GM06990 (cell line): ENCODE measurements at regions not wholly inside any gene's neighbourhood (a gene's known extent, or its start where the extent isn't known, plus 50 kb on each side); places are given as distances from the start of the nearest gene placed in this dataset.
A peak's percentile ranks its signal among the peaks of the same experiment; 100 is the strongest.

Experiments used
- DNase-seq: peaks from one replicate; pipeline ENCODE4 v3.0.0-alpha.2; 2011; ENCODE audit not compliant: insufficient read length; ENCODE audit errors: extremely low read depth
- H3K27me3 ChIP-seq: replicated peaks from 2 replicates; pipeline ENCODE4 v1.6.0; 2011; ENCODE audit warnings: low read length; ENCODE audit not compliant: control insufficient read depth, insufficient read depth
- H3K36me3 ChIP-seq: 2 replicates; pipeline ENCODE4 v1.5.1; 2011; ENCODE audit warnings: low read length; ENCODE audit not compliant: control insufficient read depth, insufficient read depth
- H3K4me3 ChIP-seq: replicated peaks from 2 replicates; pipeline ENCODE4 v1.5.1; 2011; ENCODE audit warnings: low read depth, mild to moderate bottlenecking, control low read depth, low read length
- CTCF ChIP-seq: IDR thresholded peaks from 2 replicates; pipeline ENCODE4 v1.5.1; 2011; ENCODE audit warnings: low read length, control low read depth, mild to moderate bottlenecking, inconsistent platforms; ENCODE audit not compliant: insufficient read depth, poor library complexity, severe bottlenecking

GRCh38 chr4:98210281-98210680, 50.9 kb upstream of the RAP1GDS1 start:
- Histone ChIP-seq H3K36me3 (no peaks in the 10 kb centered on the region), H3K4me3 (no peak overlapping the region), H3K27me3 (no peaks in the 10 kb centered on the region)
- DNase-seq, result no peak
- TF ChIP-seq CTCF, result no peak

- DNase-seq, result no peak
- no peak overlapping the region for H3K4me3 ChIP-seq
- no peaks in the 10 kb centered on the region for H3K27me3 ChIP-seq
- H3K36me3 ChIP-seq, result no peaks in the 10 kb centered on the region
- TF ChIP-seq CTCF, result no peak
Observed at GRCh38 chr4:98209111-98209510, 52.1 kb upstream of the RAP1GDS1 start.

GRCh38 chr4:98204236-98204553, 57.0 kb upstream of the RAP1GDS1 start:
- H3K4me3 ChIP-seq, result no peak overlapping the region
- no peaks in the 10 kb centered on the region for H3K27me3 ChIP-seq
- TF ChIP-seq CTCF, result no peak
- DNase-seq, result peak; percentile 41
- H3K36me3 ChIP-seq, result no peaks in the 10 kb centered on the region

DNA sequence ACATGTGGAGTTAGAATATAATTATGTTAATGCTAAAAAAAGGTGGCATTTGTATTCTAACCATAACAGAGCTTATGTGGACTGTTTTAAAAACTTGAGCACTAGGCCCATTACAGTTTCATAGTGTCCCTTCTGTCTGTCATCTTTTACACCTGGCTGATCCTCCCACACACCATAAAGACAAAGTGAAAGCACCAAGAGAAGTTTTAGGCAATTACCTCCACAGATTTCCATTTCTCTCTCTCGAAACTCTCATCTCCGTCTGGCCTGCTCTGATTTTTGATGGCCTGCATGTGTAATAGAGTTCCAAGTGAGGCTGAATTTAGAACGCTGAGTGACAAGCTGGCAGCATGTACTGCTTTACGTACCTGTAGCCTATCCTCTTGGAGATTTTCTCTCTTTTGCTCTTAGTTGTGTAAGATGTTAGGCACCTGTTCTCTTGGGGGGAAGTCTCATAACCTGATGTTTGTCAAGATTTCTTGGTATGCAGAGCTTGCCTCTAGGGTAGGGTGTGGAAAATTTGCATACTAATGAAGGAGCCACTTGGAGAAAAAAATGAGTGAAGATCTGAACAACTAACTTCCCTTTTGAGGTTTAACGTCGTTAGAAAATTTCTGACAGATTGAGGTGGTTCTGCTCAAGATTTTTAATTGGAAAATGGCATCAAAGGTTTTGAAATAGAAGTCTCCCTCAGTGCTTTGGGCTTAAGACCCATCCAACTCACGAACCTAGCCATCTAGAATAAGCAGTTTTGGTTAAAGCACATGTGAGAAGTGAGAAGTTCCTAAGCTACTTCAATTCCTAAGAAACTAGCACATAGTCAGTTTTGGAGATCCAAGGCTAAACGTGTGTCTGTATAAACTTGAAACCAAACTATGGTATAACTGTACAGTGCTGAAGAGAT, 57.6 kb upstream of the RAP1GDS1 start:
- no peaks in the 10 kb centered on the region for H3K27me3 ChIP-seq
- no peaks in the 10 kb centered on the region for H3K36me3 ChIP-seq
- TF ChIP-seq CTCF, result no peak
- DNase-seq, result peak; percentile 55
- peak overlapping the region; percentile 16 for H3K4me3 ChIP-seq

DNA sequence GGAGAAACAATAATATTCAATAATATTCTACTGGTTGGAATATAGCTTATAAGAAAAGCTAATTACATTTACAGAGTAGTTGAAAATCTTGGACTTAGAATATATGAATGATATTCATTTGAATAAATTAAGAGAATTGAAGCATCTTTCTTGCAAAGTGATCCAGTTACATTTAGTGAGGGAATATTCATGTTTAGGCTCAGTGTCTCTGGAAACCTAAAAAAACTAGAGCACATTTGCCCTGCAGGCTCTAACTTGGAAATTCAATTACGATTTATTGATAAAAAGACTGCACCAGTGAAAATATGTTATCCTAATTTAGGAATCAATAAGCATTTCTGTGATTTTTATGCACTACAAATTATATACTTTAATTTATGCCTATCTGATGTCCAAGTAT, 58.3 kb upstream of the RAP1GDS1 start:
- TF ChIP-seq CTCF, result no peak
- H3K36me3 ChIP-seq, result no peaks in the 10 kb centered on the region
- no peak for DNase-seq
- no peaks in the 10 kb centered on the region for H3K27me3 ChIP-seq
- no peak overlapping the region for H3K4me3 ChIP-seq
